HG03571 (cell line): ENCODE measurements at regions not wholly inside any gene's neighbourhood (a gene's known extent, or its start where the extent isn't known, plus 50 kb on each side); places are given as distances from the start of the nearest gene placed in this dataset.
"Not testable (repeated sequence)": the region's sequence is repeated elsewhere in the genome, so short reads cannot be mapped to it uniquely, and the experiment has no call there.

ENCODE experiments used
- ATAC-seq: cut with Tn5 transposase; IDR thresholded peaks from one replicate; pipeline ENCODE4 v1.9.1; 2021; ENCODE audit not compliant: unreplicated experiment

DNA sequence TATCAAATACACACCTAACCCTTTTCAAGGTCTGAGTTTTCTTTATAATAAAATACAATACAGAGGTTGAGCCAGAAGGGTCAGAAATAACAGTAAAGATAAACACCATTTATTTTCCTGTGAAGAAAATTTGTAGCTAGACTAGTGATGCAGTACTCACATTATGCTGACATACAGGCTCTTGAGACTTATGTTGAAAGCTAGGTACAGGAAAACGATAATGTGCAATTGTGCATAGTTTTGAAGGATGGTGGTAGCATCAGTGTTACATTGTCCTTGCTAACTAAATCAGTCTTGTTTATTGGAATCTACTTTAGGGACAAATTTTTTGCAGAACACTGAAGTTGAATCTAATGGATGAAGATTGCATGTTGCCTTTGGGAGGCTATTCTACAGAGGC lies 1877.2 kb downstream of the PCDH7 start:
- ATAC-seq: no peak

DNA sequence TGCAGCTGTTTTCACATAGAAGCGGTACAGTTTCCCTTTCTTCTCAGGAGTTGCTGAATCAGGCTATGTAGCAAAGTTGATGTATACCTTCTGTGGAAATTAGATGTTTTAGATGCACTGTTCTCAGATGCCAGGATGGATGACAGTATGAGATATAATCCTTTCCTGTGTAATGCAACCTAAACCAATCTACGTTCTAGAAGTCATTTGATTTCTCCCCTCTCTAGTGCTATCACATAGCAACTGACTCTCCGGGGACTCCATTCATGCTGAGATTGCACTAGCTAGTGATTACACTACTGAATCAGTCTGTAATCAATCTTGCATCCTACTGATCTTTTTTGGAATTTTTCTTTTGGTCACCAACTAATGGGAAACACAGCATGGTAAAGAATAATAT lies 1881.7 kb downstream of the PCDH7 start:
- ATAC-seq: no peak

DNA sequence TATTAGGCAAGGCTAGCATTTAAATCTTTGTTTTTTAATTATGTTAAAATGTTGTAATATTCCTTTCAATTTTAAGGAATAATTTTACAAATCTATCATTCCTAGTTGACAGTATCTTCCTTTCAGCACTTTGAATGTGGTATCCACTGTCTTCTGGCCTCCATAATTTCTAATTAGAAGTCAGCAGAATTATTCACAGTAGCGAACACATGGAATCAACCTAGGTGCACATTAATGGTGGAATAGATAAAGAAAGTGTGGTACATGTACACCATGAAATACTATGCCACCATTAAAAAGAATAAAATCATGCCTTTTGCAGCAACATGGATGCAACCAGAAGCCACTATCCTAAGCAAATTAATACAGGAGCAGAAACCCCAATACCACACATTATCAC lies 1887.8 kb downstream of the PCDH7 start:
- ATAC-seq: no peak

DNA sequence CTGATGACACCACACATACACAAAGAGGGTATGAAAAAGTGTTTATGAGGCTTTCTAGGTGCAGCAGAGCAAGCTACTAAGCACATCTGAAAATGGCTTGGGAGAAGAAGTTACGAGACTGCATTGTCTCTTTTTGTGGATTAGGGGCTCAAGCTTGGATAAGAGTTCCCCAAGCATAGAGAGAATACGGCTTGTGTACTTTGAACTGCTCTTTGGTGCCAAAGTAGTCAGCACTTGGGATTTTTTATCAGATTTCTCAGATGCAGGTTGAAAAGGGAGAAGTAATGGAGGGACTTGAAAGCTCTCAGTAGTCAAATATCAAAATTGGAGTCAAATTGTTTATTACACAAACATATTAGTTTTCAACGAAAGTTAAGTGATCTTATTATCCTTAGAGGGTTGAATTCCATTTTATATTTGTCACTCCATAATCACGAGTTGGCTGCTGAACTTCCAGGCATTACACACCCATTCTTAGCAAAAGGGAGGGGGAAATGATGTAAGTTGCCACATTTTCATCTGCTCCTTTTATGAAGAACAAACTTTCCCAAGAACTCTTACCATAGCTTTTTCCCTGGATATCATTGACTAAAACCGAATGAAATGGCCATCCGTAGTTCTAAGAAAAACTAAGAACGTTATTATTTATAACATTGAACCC lies 1904.9 kb downstream of the PCDH7 start:
- ATAC-seq: no peak

DNA sequence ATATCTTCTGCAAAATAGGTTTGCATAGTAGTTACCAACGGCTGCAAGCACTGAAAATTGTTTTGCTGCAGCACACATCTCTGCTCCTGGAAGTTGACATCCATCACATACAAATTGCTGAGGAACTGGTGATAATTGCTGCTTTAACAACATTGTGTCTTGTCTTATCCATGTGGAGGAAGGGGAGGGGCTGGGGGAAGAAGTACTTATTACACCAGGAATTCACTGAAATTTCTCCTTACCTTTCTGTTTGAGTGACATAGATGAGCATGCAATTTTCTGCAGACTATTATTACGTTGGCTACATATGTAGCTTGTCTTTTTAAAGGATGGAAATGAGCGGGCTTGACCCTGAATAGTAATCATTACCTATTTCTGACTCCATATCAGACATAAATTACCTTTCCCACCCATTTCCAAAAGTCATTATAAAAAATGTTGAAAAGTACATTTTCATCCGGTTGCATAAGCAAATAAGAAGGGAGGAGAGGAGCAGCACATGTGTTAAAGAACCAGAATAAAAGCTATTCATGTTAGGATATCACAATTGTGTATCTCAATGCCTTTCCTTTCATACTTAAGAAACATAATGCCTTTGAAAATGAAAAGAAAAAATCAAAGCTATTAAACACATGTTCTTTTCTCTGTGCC lies 1905.6 kb downstream of the PCDH7 start:
- ATAC-seq: no peak

GRCh38 chr4:32631831-32632230 lies 1911.7 kb downstream of the PCDH7 start:
- ATAC-seq: no peak

DNA sequence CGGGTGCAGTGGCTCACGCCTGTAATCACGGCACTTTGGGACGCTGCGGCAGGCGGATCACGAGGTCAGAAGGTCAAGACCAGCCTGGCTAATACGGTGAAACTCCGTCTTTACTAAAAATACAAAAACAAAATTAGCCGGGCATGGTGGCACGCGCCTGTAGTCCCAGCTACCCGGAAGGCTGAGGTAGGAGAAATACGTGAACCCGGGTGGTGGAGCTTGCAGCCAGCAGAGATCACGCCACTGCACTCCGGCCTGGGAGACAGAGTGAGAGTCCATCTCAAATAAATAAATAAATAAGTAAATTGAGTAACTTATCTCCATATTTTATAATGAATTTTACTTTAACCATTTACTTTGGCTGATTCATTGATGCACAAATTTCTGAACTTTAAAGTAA lies 1913.3 kb downstream of the PCDH7 start:
- no peak for ATAC-seq

- no peak for ATAC-seq
Measured at GRCh38 chr4:32645653-32646052, 1925.5 kb downstream of the PCDH7 start.

DNA sequence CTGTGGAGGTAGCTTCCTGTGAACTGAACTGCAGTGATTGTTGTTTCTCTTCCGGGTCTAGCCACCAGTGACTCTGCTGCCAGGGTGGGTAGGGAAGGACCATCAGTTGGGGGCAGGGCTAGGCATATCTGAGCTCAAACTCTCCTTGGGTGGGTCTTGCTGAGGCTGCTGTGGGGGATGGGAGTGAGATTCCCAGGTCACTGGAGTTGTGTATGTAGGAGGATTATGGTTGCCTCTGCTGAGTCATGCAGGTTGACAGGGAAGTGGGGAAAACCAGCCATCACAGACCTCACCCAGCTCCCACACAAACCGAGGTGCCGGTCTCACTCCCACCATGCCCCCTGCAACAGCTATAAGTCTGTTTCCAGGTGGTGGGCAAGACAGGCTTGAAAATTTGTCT lies 1937.8 kb downstream of the PCDH7 start:
- no peak for ATAC-seq

- ATAC-seq: no peak
Measured at GRCh38 chr4:32661229-32661628, 1941.1 kb downstream of the PCDH7 start.

- no peak for ATAC-seq
Measured at GRCh38 chr4:32662803-32663202, 1942.6 kb downstream of the PCDH7 start.

DNA sequence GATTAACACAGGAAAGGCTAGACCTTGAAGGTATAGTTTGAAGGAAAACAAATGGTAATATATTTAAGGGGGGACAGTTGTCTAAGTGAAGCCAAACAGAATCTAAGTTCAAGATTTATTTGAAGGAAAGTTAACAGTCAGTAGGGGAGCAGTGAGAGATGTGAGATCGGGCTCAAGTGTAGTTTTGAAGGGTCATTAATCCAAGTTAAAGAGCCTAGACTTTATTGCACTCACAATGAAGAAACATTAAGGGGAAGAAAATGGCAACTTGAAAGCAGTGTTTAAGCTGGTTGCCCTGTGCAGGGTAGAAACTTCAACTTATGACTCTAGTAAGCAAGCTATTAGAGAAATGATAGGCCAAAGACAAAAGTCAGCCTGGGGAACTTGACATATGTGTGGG lies 1952.2 kb downstream of the PCDH7 start:
- ATAC-seq: no peak

- ATAC-seq: no peak
Measured at GRCh38 chr4:32680946-32681345, 1960.8 kb downstream of the PCDH7 start.

DNA sequence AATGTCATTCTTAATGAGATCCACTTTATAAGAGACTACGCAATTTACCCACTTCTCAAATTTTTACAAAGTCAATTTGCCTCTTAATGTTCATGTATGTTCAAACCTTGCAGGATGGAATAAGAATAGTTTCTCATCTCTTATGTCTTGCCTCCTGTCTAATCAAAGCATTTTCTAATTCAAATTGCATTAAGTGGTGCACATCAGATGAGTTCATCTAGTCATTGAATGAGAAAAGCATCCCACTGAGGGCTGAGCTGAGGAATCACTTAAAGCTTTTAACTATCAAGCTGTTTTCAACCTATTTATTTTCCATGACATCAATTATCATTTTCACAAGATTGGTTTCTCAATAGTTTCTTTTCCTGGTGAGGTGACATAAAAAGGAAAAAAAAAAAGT lies 1964.0 kb downstream of the PCDH7 start:
- ATAC-seq: no peak

- no peak for ATAC-seq
Measured at GRCh38 chr4:32686123-32686522, 1966.0 kb downstream of the PCDH7 start.

DNA sequence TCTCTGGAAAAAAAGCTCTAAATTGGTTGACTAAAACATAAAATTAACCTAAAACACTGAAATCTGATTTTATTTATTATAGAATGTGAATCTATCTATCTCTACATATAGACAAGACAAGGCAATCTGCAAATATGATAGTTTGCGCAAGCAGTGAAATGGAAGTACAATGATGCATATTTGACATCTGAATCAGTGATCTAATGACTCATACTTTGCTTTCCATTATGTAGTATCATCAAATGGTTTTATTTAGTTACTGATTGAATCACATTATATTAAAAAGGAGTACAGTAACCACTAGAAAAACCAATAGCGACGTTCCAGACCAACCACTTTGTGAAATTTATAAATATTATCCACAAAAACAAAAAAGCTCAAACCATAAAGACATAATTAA lies 1969.3 kb downstream of the PCDH7 start:
- ATAC-seq: no peak

- ATAC-seq: no peak
Measured at GRCh38 chr4:32697281-32697814, 1977.2 kb downstream of the PCDH7 start.

DNA sequence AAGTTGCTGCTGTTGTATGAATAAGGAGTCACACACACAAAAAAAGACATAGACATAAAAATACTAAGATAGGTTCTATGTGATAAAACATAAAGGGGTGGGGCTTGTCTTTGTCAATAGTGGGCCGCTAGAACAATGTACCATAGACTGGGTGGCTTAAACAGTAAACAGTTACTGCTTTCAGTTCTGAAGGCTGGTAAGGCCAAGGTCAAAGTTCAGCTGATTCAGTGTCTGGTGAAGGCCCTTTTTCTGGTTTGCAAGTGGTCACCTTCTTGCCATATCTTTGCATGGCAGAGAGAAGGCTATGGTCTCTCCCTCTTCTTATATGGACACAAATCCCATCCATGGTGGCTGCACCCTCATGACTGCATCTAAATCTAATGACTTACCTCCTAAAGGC lies 1980.7 kb downstream of the PCDH7 start:
- no peak for ATAC-seq

GRCh38 chr4:32706893-32707292 lies 1986.7 kb downstream of the PCDH7 start:
- no peak for ATAC-seq

- ATAC-seq: not testable (repeated sequence)
Measured at GRCh38 chr4:32716090-32716620, 1996.0 kb downstream of the PCDH7 start.

DNA sequence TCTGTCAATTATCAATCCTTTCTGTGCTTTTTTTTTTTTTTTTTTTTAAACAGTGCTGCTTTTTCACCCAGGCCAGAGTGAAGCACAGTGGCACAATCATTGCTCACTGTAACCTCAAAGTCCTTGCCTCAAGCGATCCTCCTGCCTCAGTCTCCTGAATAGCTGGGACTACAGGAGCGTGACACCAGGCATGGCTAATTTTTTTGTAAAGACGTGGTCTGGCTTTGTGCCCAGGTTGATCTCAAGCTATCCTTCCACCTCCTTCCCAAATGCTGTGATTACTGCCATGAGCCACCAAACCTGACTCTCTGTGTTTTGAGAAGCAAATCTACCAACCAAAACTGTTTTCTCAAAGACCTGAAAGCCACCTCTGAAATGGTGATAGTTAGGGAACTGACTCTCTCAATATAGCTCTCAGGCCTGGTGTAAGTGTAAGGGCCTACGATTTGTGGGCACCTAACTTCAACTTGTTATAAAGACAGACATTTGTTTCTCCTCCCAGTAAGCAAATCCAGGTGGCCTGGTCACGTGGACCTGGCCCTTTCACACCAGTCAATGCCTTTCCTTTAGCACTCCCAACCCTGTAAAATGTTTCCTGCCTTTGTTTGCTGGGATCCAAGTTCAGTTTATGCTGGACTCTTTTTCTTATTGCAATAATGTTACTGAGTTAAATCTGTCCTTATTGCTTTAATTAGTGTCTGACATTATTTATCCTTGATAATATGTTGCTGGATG lies 2015.9 kb downstream of the PCDH7 start:
- no peak for ATAC-seq

DNA sequence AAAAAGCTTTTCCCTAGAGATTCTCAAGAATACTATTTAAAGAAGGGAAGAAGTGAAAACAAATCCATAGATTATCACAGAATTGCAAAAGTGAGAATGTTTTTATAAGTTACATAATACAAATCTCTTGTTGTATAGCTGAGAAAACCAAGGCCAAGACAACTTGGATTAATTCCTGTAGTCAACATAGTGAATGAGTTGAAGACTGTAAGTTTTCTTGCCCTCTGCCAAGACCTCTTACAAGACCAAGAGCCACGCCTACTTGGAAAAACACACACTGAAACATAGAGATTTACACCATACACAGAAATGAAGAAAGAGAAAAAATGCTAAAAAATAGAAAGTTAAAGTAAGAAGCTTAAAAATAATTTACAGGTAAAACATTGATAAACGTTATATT lies 2024.0 kb downstream of the PCDH7 start:
- no peak for ATAC-seq
